ENCODE measurements at regions not wholly inside any gene's neighbourhood (a gene's known extent, or its start where the extent isn't known, plus 50 kb on each side); places are given as distances from the start of the nearest gene placed in this dataset.

- DNase-seq (ENCODE audit: low read depth, low spot score) = no peak
- in situ Hi-C loops (cut with HindIII; ENCODE audit: low pct_unique_long_range_greater_than_20kb, low sequenced_read_pairs) = no loop called here
Measured at GRCh38 chr15:61309031-61309511, 80.0 kb upstream of the RORA start.

DNA sequence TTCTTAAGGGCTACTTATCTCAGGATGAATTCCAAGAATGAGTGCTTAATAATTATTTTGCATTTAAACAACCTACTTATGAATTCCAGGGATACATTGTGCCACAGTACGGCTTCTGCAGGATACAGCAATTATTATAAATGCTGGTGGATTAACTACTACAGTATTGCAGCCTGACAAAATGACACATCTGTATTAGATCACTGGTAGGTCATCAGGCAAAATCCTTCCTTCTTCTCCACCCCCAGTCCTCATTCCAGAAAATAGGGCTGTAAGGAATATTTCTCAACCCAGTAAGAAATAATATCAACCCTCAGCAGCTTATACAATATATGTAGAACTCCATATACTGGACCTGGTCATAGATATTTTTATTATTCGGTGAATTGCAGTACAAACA, 79.3 kb upstream of the RORA start:
- DNase-seq (ENCODE audit: low read depth, low spot score) = no peak
- in situ Hi-C loops (cut with HindIII; ENCODE audit: low pct_unique_long_range_greater_than_20kb, low sequenced_read_pairs) = no loop called here

GRCh38 chr15:61307474-61307873, 78.4 kb upstream of the RORA start:
- in situ Hi-C loops (cut with HindIII; ENCODE audit: low pct_unique_long_range_greater_than_20kb, low sequenced_read_pairs) = no loop called here
- no peak for DNase-seq (ENCODE audit: low read depth, low spot score)

DNA sequence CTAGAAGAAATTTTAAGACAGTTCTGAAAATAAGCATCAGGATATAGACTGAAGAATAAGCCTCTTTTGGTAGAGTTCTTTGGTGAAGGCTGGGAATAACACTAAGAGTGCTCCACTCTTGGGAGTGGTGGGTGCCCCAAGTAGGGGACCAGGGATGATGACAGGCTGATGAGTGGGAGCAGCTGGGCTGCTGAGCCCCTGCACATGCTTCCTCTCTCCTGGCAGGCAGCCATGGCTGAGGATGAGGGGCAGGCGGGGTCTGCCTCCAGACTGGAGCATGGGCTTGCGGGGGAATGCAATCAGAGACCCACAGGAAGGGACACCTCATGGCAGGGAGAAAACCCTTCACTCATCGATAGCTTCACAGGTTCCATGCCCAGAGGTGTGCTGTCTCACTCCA, 72.6 kb upstream of the RORA start:
- in situ Hi-C loops (cut with HindIII; ENCODE audit: low pct_unique_long_range_greater_than_20kb, low sequenced_read_pairs) = no loop called here
- DNase-seq (ENCODE audit: low read depth, low spot score) = no peak

DNA sequence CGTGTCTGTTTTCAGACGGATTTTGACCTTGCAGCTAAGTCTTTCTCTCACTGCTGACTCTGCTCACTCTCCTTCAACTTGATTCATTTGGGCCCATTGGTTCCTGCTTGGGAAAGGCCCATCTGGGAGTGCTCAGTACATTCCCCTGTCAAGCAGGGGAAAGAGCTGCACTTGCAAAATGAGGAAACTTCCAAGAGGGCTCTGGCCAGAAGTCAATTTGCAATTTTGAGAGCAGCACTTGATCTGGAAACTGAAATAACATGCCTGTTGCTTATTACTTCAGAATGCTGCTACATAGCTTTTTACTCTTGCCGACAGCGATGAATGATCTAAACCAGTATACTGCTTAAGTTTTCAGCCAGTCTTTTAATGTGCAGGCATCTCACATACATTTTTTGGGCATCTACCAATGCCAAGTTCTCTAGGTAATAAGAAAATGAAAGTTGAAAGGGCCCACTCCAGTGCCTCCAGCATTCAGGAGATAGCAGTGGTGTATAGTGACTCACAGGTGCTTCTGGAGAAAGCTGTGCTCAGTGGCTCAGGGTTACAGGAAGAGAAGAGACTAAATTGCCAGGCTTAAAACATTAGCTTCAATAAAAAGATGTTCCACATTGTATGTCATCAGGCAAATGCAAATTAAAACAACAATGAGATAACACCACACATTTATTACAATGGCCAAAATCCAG, 70.1 kb upstream of the RORA start:
- in situ Hi-C loops (cut with HindIII; ENCODE audit: low pct_unique_long_range_greater_than_20kb, low sequenced_read_pairs) = no loop called here

GRCh38 chr15:61295239-61295638, 66.1 kb upstream of the RORA start:
- no peak for DNase-seq (ENCODE audit: low read depth, low spot score)
- in situ Hi-C loops (cut with HindIII; ENCODE audit: low pct_unique_long_range_greater_than_20kb, low sequenced_read_pairs) = no loop called here

More for the DNA sequence above, 70.1 kb upstream of the RORA start:
- DNase-seq (ENCODE audit: low read depth, low spot score) = no peak

- no peak for DNase-seq (ENCODE audit: low read depth, low spot score)
- in situ Hi-C loops (cut with HindIII; ENCODE audit: low pct_unique_long_range_greater_than_20kb, low sequenced_read_pairs) = no loop called here
Measured at GRCh38 chr15:61282661-61283060, 53.6 kb upstream of the RORA start.

- in situ Hi-C loops (cut with HindIII; ENCODE audit: low pct_unique_long_range_greater_than_20kb, low sequenced_read_pairs) = no loop called here
- no peak for DNase-seq (ENCODE audit: low read depth, low spot score)
Measured at GRCh38 chr15:61281328-61281727, 52.2 kb upstream of the RORA start.
